ENCODE measurements at regions not wholly inside any gene's neighbourhood (a gene's known extent, or its start where the extent isn't known, plus 50 kb on each side); places are given as distances from the start of the nearest gene placed in this dataset.

- TF ChIP-seq CTCF (IDR thresholded peaks at IDR 0.05) (no peak), POLR2A (IDR thresholded peaks at IDR 0.05) (no peak)
Measured at GRCh38 chr12:91685917-91686316, 459.7 kb downstream of the BTG1 start.

All from sigmoid colon (tissue), 3 donors.